ENCODE measurements at regions not wholly inside any gene's neighbourhood (a gene's known extent, or its start where the extent isn't known, plus 50 kb on each side); places are given as distances from the start of the nearest gene placed in this dataset.

GRCh38 chr10:31605426-31605825 lies 286.4 kb downstream of the ZEB1 start:
- no peaks in the 10 kb centered on the region for H3K9me3 Mint-ChIP-seq
- ATAC-seq (replicated peaks; ENCODE audit: extremely low read depth, poor library complexity, severe bottlenecking): no peak
- no peak for DNase-seq (ENCODE audit: low spot score in 2 of 2)
- H3K36me3 Mint-ChIP-seq (ENCODE audit: insufficient read depth): peaks cover 2% of the 10 kb centered on the region
- peaks cover 9% of the 10 kb centered on the region for H3K27me3 Mint-ChIP-seq
- peaks cover 9% of the 10 kb centered on the region for H3K4me1 Mint-ChIP-seq
- no peak overlapping the region for H3K27ac Mint-ChIP-seq (ENCODE audit: low read depth)
- H3K4me3 Mint-ChIP-seq: no peak overlapping the region

GRCh38 chr10:31604646-31605170 lies 285.7 kb downstream of the ZEB1 start:
- DNase-seq (ENCODE audit: low spot score in 2 of 2): no peak
- Mint-ChIP-seq H3K27ac (ENCODE audit: low read depth) (no peak overlapping the region), H3K9me3 (no peaks in the 10 kb centered on the region), H3K4me1 (peaks cover 9% of the 10 kb centered on the region), H3K4me3 (peak overlapping the region; percentile 81), H3K36me3 (ENCODE audit: insufficient read depth) (peaks cover 2% of the 10 kb centered on the region), H3K27me3 (peaks cover 2% of the 10 kb centered on the region)
- ATAC-seq (replicated peaks; ENCODE audit: extremely low read depth, poor library complexity, severe bottlenecking): no peak

GRCh38 chr10:31604096-31604495 lies 285.1 kb downstream of the ZEB1 start:
- H3K4me1 Mint-ChIP-seq: peaks cover 9% of the 10 kb centered on the region
- no peak for DNase-seq (ENCODE audit: low spot score in 2 of 2)
- peak overlapping the region; percentile 81 for H3K4me3 Mint-ChIP-seq
- no peak overlapping the region for H3K27ac Mint-ChIP-seq (ENCODE audit: low read depth)
- no peaks in the 10 kb centered on the region for H3K9me3 Mint-ChIP-seq
- H3K27me3 Mint-ChIP-seq: no peaks in the 10 kb centered on the region
- ATAC-seq (replicated peaks; ENCODE audit: extremely low read depth, poor library complexity, severe bottlenecking): no peak
- peaks cover 2% of the 10 kb centered on the region for H3K36me3 Mint-ChIP-seq (ENCODE audit: insufficient read depth)

GRCh38 chr10:31603235-31604087 lies 284.4 kb downstream of the ZEB1 start:
- peaks cover 2% of the 10 kb centered on the region for H3K36me3 Mint-ChIP-seq (ENCODE audit: insufficient read depth)
- H3K9me3 Mint-ChIP-seq: no peaks in the 10 kb centered on the region
- peaks cover 9% of the 10 kb centered on the region for H3K4me1 Mint-ChIP-seq
- peak; percentile 55 for ATAC-seq (replicated peaks; ENCODE audit: extremely low read depth, poor library complexity, severe bottlenecking)
- H3K27me3 Mint-ChIP-seq: no peaks in the 10 kb centered on the region
- H3K4me3 Mint-ChIP-seq: peak overlapping the region; percentile 81
- peak; percentile 19 to 28 for DNase-seq (ENCODE audit: low spot score in 2 of 2)
- H3K27ac Mint-ChIP-seq (ENCODE audit: low read depth): no peak overlapping the region

- Mint-ChIP-seq H3K9me3 (no peaks in the 10 kb centered on the region), H3K27ac (ENCODE audit: low read depth) (no peak overlapping the region), H3K4me3 (peak overlapping the region; percentile 81), H3K4me1 (peaks cover 9% of the 10 kb centered on the region), H3K27me3 (no peaks in the 10 kb centered on the region), H3K36me3 (ENCODE audit: insufficient read depth) (peaks cover 2% of the 10 kb centered on the region)
- no peak for ATAC-seq (replicated peaks; ENCODE audit: extremely low read depth, poor library complexity, severe bottlenecking)
- no peak for DNase-seq (ENCODE audit: low spot score in 2 of 2)
Measured at GRCh38 chr10:31602541-31603234, 283.7 kb downstream of the ZEB1 start.

GRCh38 chr10:31601136-31601535 lies 282.1 kb downstream of the ZEB1 start:
- Mint-ChIP-seq H3K36me3 (ENCODE audit: insufficient read depth) (peaks cover 2% of the 10 kb centered on the region), H3K27ac (ENCODE audit: low read depth) (no peak overlapping the region), H3K4me3 (no peak overlapping the region), H3K27me3 (no peaks in the 10 kb centered on the region), H3K9me3 (no peaks in the 10 kb centered on the region), H3K4me1 (peaks cover 9% of the 10 kb centered on the region)
- ATAC-seq (replicated peaks; ENCODE audit: extremely low read depth, poor library complexity, severe bottlenecking) (no peak), DNase-seq (ENCODE audit: low spot score in 2 of 2) (no peak)

GRCh38 chr10:31599626-31600504 lies 280.8 kb downstream of the ZEB1 start:
- Mint-ChIP-seq H3K27ac (ENCODE audit: low read depth) (no peak overlapping the region), H3K27me3 (no peaks in the 10 kb centered on the region), H3K36me3 (ENCODE audit: insufficient read depth) (peaks cover 2% of the 10 kb centered on the region), H3K4me1 (peaks cover 9% of the 10 kb centered on the region), H3K9me3 (no peaks in the 10 kb centered on the region), H3K4me3 (no peak overlapping the region)
- DNase-seq (ENCODE audit: low spot score in 2 of 2) (no peak), ATAC-seq (replicated peaks; ENCODE audit: extremely low read depth, poor library complexity, severe bottlenecking) (no peak)

GRCh38 chr10:31596765-31597164 lies 277.7 kb downstream of the ZEB1 start:
- no peak for ATAC-seq (replicated peaks; ENCODE audit: extremely low read depth, poor library complexity, severe bottlenecking)
- Mint-ChIP-seq H3K36me3 (ENCODE audit: insufficient read depth) (no peaks in the 10 kb centered on the region), H3K9me3 (peaks cover 7% of the 10 kb centered on the region), H3K27ac (ENCODE audit: low read depth) (no peak overlapping the region), H3K4me1 (peaks cover 4% of the 10 kb centered on the region), H3K4me3 (no peak overlapping the region), H3K27me3 (peaks cover 16% of the 10 kb centered on the region)
- DNase-seq (ENCODE audit: low spot score in 2 of 2): no peak

- Mint-ChIP-seq H3K27me3 (peaks cover 24% of the 10 kb centered on the region), H3K9me3 (peaks cover 12% of the 10 kb centered on the region), H3K4me3 (no peak overlapping the region), H3K27ac (ENCODE audit: low read depth) (no peak overlapping the region), H3K4me1 (peaks cover 4% of the 10 kb centered on the region), H3K36me3 (ENCODE audit: insufficient read depth) (no peaks in the 10 kb centered on the region)
- DNase-seq (ENCODE audit: low spot score in 2 of 2): no peak
- no peak for ATAC-seq (replicated peaks; ENCODE audit: extremely low read depth, poor library complexity, severe bottlenecking)
Measured at GRCh38 chr10:31595992-31596391, 277.0 kb downstream of the ZEB1 start.

- H3K4me1 Mint-ChIP-seq: no peaks in the 10 kb centered on the region
- H3K36me3 Mint-ChIP-seq (ENCODE audit: insufficient read depth): peaks cover 2% of the 10 kb centered on the region
- peaks cover 18% of the 10 kb centered on the region for H3K9me3 Mint-ChIP-seq
- no peak overlapping the region for H3K27ac Mint-ChIP-seq (ENCODE audit: low read depth)
- no peak overlapping the region for H3K4me3 Mint-ChIP-seq
- peaks cover 36% of the 10 kb centered on the region for H3K27me3 Mint-ChIP-seq
- no peak for DNase-seq (ENCODE audit: low spot score in 2 of 2)
- no peak for ATAC-seq (replicated peaks; ENCODE audit: extremely low read depth, poor library complexity, severe bottlenecking)
Measured at GRCh38 chr10:31594347-31594873, 275.4 kb downstream of the ZEB1 start.

- H3K4me1 Mint-ChIP-seq: no peaks in the 10 kb centered on the region
- H3K27me3 Mint-ChIP-seq: peaks cover 36% of the 10 kb centered on the region
- ATAC-seq (replicated peaks; ENCODE audit: extremely low read depth, poor library complexity, severe bottlenecking): no peak
- no peak overlapping the region for H3K27ac Mint-ChIP-seq (ENCODE audit: low read depth)
- no peak overlapping the region for H3K4me3 Mint-ChIP-seq
- peaks cover 18% of the 10 kb centered on the region for H3K9me3 Mint-ChIP-seq
- peaks cover 2% of the 10 kb centered on the region for H3K36me3 Mint-ChIP-seq (ENCODE audit: insufficient read depth)
- DNase-seq (ENCODE audit: low spot score in 2 of 2): no peak
Measured at GRCh38 chr10:31593124-31593523, 274.1 kb downstream of the ZEB1 start.

GRCh38 chr10:31591569-31591968 lies 272.6 kb downstream of the ZEB1 start:
- H3K4me3 Mint-ChIP-seq: no peak overlapping the region
- H3K27me3 Mint-ChIP-seq: peaks cover 49% of the 10 kb centered on the region
- DNase-seq (ENCODE audit: low spot score in 2 of 2) (no peak), ATAC-seq (replicated peaks; ENCODE audit: extremely low read depth, poor library complexity, severe bottlenecking) (no peak)
- no peaks in the 10 kb centered on the region for H3K4me1 Mint-ChIP-seq
- peaks cover 2% of the 10 kb centered on the region for H3K36me3 Mint-ChIP-seq (ENCODE audit: insufficient read depth)
- no peak overlapping the region for H3K27ac Mint-ChIP-seq (ENCODE audit: low read depth)
- H3K9me3 Mint-ChIP-seq: peaks cover 18% of the 10 kb centered on the region

All from central memory CD8-positive, alpha-beta T cell (primary cell).